ENCODE measurements at regions not wholly inside any gene's neighbourhood (a gene's known extent, or its start where the extent isn't known, plus 50 kb on each side); places are given as distances from the start of the nearest gene placed in this dataset.

DNA sequence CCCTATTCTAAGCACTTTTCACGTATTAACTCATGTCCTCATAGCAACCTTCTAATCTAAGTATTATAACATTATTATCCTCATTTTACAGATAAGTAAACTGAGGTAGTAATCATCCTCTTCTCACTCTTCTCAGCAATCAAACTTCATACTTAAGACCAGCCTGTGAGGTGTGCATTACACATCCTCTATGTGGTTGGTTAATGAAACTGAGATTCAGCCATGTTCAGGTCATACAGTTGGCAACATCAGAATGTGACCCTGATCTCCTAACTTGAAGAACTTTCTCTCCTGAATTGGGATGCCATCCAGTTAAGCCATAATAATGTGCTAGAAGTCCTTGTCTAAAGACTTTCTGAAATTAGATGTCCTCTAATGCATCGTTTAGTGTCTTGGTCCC, 275.1 kb upstream of the ANKRD55 start:
- intact Hi-C loops (cut with DNase I; ENCODE audit: low total_unique reads), result no loop called here
- DNase-seq, result no peak
- Histone ChIP-seq H3K27ac (no peak overlapping the region), H3K36me3 (no peaks in the 10 kb centered on the region), H3K27me3 (no peaks in the 10 kb centered on the region), H3K9me3 (no peaks in the 10 kb centered on the region), H3K4me1 (no peaks in the 10 kb centered on the region), H3K4me3 (no peak overlapping the region)
- TF ChIP-seq POLR2A (IDR thresholded peaks at IDR 0.05), result no peak
- TF ChIP-seq CTCF (IDR thresholded peaks at IDR 0.05), result no peak

DNA sequence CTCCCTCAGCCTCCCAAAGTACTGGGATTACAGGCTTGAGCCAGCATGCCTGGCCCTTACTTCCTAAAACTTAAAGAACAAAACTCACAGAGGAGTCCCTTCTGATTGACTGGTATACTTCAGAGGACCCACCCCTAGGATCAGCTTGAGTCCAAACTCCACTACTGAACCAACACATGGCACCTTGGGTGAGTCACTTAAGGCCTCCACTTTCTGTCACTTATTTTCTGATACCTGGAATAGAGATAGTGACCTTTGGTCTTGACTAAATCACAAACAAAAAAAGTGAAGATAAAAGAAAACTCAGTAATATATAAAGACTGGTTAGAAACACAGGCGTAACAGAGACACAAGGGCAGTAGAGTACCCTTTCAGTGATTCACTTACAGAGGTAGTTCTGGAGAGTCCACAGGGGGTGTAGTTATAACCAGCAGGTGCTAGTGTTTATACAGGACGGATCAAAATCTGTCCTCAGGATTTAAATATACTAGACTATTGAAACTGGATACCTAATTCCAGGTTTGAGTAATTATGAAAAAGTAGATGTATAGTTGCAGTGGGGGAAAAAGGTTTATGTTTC, 274.3 kb upstream of the ANKRD55 start:
- intact Hi-C loops (cut with DNase I; ENCODE audit: low total_unique reads), result no loop called here
- no peak for DNase-seq
- Histone ChIP-seq H3K4me1 (no peaks in the 10 kb centered on the region), H3K27ac (no peak overlapping the region), H3K4me3 (no peak overlapping the region), H3K36me3 (no peaks in the 10 kb centered on the region), H3K27me3 (no peaks in the 10 kb centered on the region), H3K9me3 (no peaks in the 10 kb centered on the region)
- TF ChIP-seq CTCF (IDR thresholded peaks at IDR 0.05) (no peak), POLR2A (IDR thresholded peaks at IDR 0.05) (no peak)

GRCh38 chr5:56506211-56506965, 273.3 kb upstream of the ANKRD55 start:
- H3K27ac ChIP-seq, result no peak overlapping the region
- H3K4me1 ChIP-seq, result no peaks in the 10 kb centered on the region
- DNase-seq, result no peak
- H3K9me3 ChIP-seq, result no peaks in the 10 kb centered on the region
- H3K4me3 ChIP-seq, result no peak overlapping the region
- H3K27me3 ChIP-seq, result no peaks in the 10 kb centered on the region
- intact Hi-C loops (cut with DNase I; ENCODE audit: low total_unique reads), result no loop called here
- no peaks in the 10 kb centered on the region for H3K36me3 ChIP-seq
- no peak for TF ChIP-seq CTCF (IDR thresholded peaks at IDR 0.05)
- no peak for TF ChIP-seq POLR2A (IDR thresholded peaks at IDR 0.05)

DNA sequence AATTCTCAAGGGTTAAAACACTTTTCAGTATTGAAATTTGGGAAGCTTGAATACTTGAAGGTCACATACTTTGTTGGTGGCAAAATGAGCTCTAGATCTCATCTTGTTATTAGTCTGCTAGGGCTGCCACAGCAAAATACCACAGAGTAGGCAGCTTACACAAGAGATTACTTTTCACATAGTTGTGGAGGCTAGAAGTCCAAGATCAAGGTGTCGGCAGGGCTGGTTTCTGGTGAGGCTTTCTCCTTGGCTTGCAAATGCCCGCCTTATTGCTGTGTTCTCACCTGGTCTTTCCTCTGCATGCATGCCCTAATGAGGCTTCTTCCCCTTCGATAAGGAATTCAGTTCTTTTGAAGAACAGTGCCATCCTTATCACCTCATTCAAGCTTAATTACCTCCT, 270.8 kb upstream of the ANKRD55 start:
- no peaks in the 10 kb centered on the region for H3K27me3 ChIP-seq
- no peaks in the 10 kb centered on the region for H3K9me3 ChIP-seq
- no peak for DNase-seq
- no peak overlapping the region for H3K27ac ChIP-seq
- intact Hi-C loops (cut with DNase I; ENCODE audit: low total_unique reads), result no loop called here
- H3K4me1 ChIP-seq, result no peaks in the 10 kb centered on the region
- H3K36me3 ChIP-seq, result no peaks in the 10 kb centered on the region
- H3K4me3 ChIP-seq, result no peak overlapping the region
- no peak for TF ChIP-seq POLR2A (IDR thresholded peaks at IDR 0.05)
- no peak for TF ChIP-seq CTCF (IDR thresholded peaks at IDR 0.05)

GRCh38 chr5:56501781-56502557, 268.8 kb upstream of the ANKRD55 start:
- Histone ChIP-seq H3K27ac (no peak overlapping the region), H3K27me3 (no peaks in the 10 kb centered on the region), H3K36me3 (no peaks in the 10 kb centered on the region), H3K9me3 (no peaks in the 10 kb centered on the region), H3K4me1 (no peaks in the 10 kb centered on the region), H3K4me3 (no peak overlapping the region)
- intact Hi-C loops (cut with DNase I; ENCODE audit: low total_unique reads), result no loop called here
- no peak for TF ChIP-seq CTCF (IDR thresholded peaks at IDR 0.05)
- no peak for TF ChIP-seq POLR2A (IDR thresholded peaks at IDR 0.05)
- no peak for DNase-seq

Data from uterus (tissue), 3 donors.